Endothelial cell of umbilical vein (primary cell): ENCODE measurements at regions not wholly inside any gene's neighbourhood (a gene's known extent, or its start where the extent isn't known, plus 50 kb on each side); places are given as distances from the start of the nearest gene placed in this dataset.

ENCODE experiments used
- BruUV-seq: library from RNA; stranded (reverse); fragments of 400-500 nt; replicated peaks from 2 replicates; lab custom pipeline; 2021; lab: Mats Ljungman, UMichigan
- CTCF ChIA-PET: fragments of 300-600, 350-600 bp; sonication (Branson Sonifier 250); formaldehyde crosslinking; loops from one replicate; lab custom pipeline; 2021; ENCODE audit warnings: antibody characterized with exemption, inconsistent platforms; lab: Charles Lee
- POLR2A ChIA-PET: fragments of 300-600, 350-600 bp; sonication (Branson Sonifier 250); formaldehyde crosslinking; loops from one replicate; lab custom pipeline; 2021; ENCODE audit warnings: antibody characterized with exemption, inconsistent platforms; lab: Charles Lee
- DNase-seq: peaks from one replicate; pipeline ENCODE4 v3.0.0-alpha.2; 2011; ENCODE audit warnings: low read depth, low spot score
- FAIRE-seq: peaks from 2 replicates; lab custom pipeline; 2011; peaks lifted over from hg19 to GRCh38; lab: Jason Lieb, UNC
- H2AFZ ChIP-seq: 2 replicates; pipeline ENCODE4 v1.6.0; 2012; ENCODE audit warnings: low read depth, low read length, control low read depth, inconsistent platforms
- H3K27ac ChIP-seq: 2 replicates; pipeline ENCODE4 v1.5.1; 2011; ENCODE audit warnings: low read depth, mild to moderate bottlenecking, control low read depth, low read length, moderate library complexity; ENCODE audit not compliant: insufficient read depth
- H3K27me3 ChIP-seq, 2 experiments: 2 replicates each; pipeline versions ENCODE4 v1.6.0 to v1.6.1; 2011; ENCODE audit warnings: low read length in 2 of 2, mixed read lengths in 1 of 2; ENCODE audit not compliant: control insufficient read depth in 2 of 2, insufficient read depth in 2 of 2
- H3K36me3 ChIP-seq, 2 experiments: 2 replicates in 1 of 2; 3 replicates in 1 of 2; pipeline ENCODE4 v1.5.1; 2011; ENCODE audit warnings: low read length in 2 of 2, mild to moderate bottlenecking in 1 of 2, moderate library complexity in 1 of 2; ENCODE audit not compliant: control insufficient read depth in 2 of 2, insufficient read depth in 2 of 2; ENCODE audit errors: extremely low read depth in 1 of 2
- H3K4me1 ChIP-seq: 3 replicates; pipeline ENCODE4 v1.5.1; 2011; ENCODE audit warnings: mild to moderate bottlenecking, low read length; ENCODE audit not compliant: control insufficient read depth, insufficient read depth; ENCODE audit errors: extremely low read depth
- H3K4me2 ChIP-seq: 2 replicates; pipeline ENCODE4 v1.6.1; 2011; ENCODE audit warnings: low read length, control low read depth, mixed read lengths; ENCODE audit not compliant: insufficient read depth
- H3K4me3 ChIP-seq, 3 experiments: fragments of 200-600 bp in 1 of 3; sonication (generic), shearing (Covaris generic) in 1 of 3; replicated peaks in 1 of 3; 2 replicates each; pipeline ENCODE4 v1.5.1; 2011 to 2016; ENCODE audit warnings: control low read depth in 3 of 3, low read length in 3 of 3, mild to moderate bottlenecking in 2 of 3, inconsistent platforms in 1 of 3, low read depth in 1 of 3, moderate library complexity in 1 of 3; ENCODE audit not compliant: insufficient read depth in 1 of 3
- H3K79me2 ChIP-seq: 2 replicates; pipeline ENCODE4 v1.6.0; 2012; ENCODE audit warnings: low read length, inconsistent platforms; ENCODE audit not compliant: control insufficient read depth, insufficient read depth
- H3K9ac ChIP-seq: replicated peaks from 2 replicates; pipeline ENCODE3; 2011; ENCODE audit warnings: low read length, control low read depth; ENCODE audit not compliant: insufficient read depth; ENCODE audit errors: extremely low read depth
- H3K9me1 ChIP-seq: replicated peaks from 3 replicates; pipeline ENCODE4 v1.6.0; 2011; ENCODE audit warnings: mild to moderate bottlenecking, low read length; ENCODE audit not compliant: control insufficient read depth, insufficient read depth; ENCODE audit errors: extremely low read depth
- H3K9me3 ChIP-seq: replicated peaks from 2 replicates; pipeline ENCODE4 v1.5.1; 2012; ENCODE audit warnings: low read length, inconsistent platforms; ENCODE audit not compliant: control insufficient read depth, insufficient read depth
- H4K20me1 ChIP-seq: replicated peaks from 2 replicates; pipeline ENCODE3; 2011; ENCODE audit warnings: mild to moderate bottlenecking, low read length; ENCODE audit not compliant: control insufficient read depth, insufficient read depth; ENCODE audit errors: extremely low read depth
- CTCF ChIP-seq, 2 donors: IDR thresholded peaks; 1 replicate in 1 of 2; 2 replicates in 1 of 2; pipeline ENCODE4 v1.5.1; 2011; ENCODE audit warnings: low read length in 2 of 2, mild to moderate bottlenecking in 2 of 2, moderate library complexity in 2 of 2, control low read depth in 1 of 2, inconsistent platforms in 1 of 2, low read depth in 1 of 2; ENCODE audit not compliant: insufficient read depth in 1 of 2; ENCODE audit errors: extremely low read depth in 1 of 2
- EZH2 ChIP-seq: IDR thresholded peaks from 2 replicates; pipeline ENCODE4 v1.6.1; 2012; ENCODE audit warnings: borderline replicate concordance, low read depth, mild to moderate bottlenecking, moderate library complexity, low read length, inconsistent platforms; ENCODE audit not compliant: severe bottlenecking
- FOS ChIP-seq: IDR thresholded peaks from 2 replicates; pipeline ENCODE4 v1.6.1; 2011; ENCODE audit warnings: mild to moderate bottlenecking, low read length, moderate library complexity, borderline replicate concordance; ENCODE audit not compliant: insufficient read depth
- GATA2 ChIP-seq: IDR thresholded peaks from 2 replicates; pipeline ENCODE4 v1.7.0; 2011; ENCODE audit warnings: low read depth, mild to moderate bottlenecking, moderate library complexity, mixed read lengths, low read length; ENCODE audit not compliant: insufficient read length, insufficient read depth
- JUN ChIP-seq: IDR thresholded peaks from 2 replicates; pipeline ENCODE4 v1.6.1; 2011; ENCODE audit warnings: borderline replicate concordance, low read depth; ENCODE audit not compliant: insufficient read length, insufficient read depth
- MAX ChIP-seq: IDR thresholded peaks from 2 replicates; pipeline ENCODE4 v1.6.1; 2011; ENCODE audit not compliant: insufficient read depth, insufficient read length
- MYC ChIP-seq: IDR thresholded peaks from one replicate; pipeline ENCODE4 v1.6.1; 2011; ENCODE audit warnings: mild to moderate bottlenecking, low read depth, low read length
- POLR2A ChIP-seq: IDR thresholded peaks from 2 replicates; pipeline ENCODE4 v1.6.1; 2012; ENCODE audit warnings: low read depth, mild to moderate bottlenecking, control low read depth, low read length
- POLR2AphosphoS5 ChIP-seq: IDR thresholded peaks from 2 replicates; pipeline ENCODE4 v1.6.1; 2012; ENCODE audit warnings: low read depth, mild to moderate bottlenecking, control low read depth, low read length, moderate library complexity; ENCODE audit not compliant: insufficient read depth
- dilution Hi-C: fragments of 300-500 bp; cut with MboI; formaldehyde crosslinking; loops from one replicate; pipeline ENCODE4 v1.15.0; 2019; ENCODE audit warnings: low sequenced_read_pairs; ENCODE audit not compliant: extremely low pct_ligation_motif_present
- intact Hi-C: fragments of 100-400 bp; cut with micrococcal nuclease; formaldehyde crosslinking; loops from one replicate; pipeline ENCODE4 v1.10.0; 2022

- intact Hi-C loops (no loop called here), dilution Hi-C loops (no loop called here)
- no peak overlapping the region for H3K4me2 ChIP-seq
- no peaks in the 10 kb centered on the region for H4K20me1 ChIP-seq
- BruUV-seq, result no TSS peak
- H3K27ac ChIP-seq, result no peak overlapping the region
- DNase-seq, result no peak
- H3K9ac ChIP-seq, result no peak overlapping the region
- peaks cover 2 to 3% of the 10 kb centered on the region in 2 experiments for H3K27me3 ChIP-seq
- H3K4me3 ChIP-seq, result no peak overlapping the region
- H3K36me3 ChIP-seq, result no peaks in the 10 kb centered on the region
- FAIRE-seq, result no peak
- H3K9me1 ChIP-seq, result no peaks in the 10 kb centered on the region
- no peaks in the 10 kb centered on the region for H3K9me3 ChIP-seq
- no peaks in the 10 kb centered on the region for H3K79me2 ChIP-seq
- ChIA-PET CTCF (no interaction called here), POLR2A (no interaction called here)
- no peak overlapping the region for H2AFZ ChIP-seq
- H3K4me1 ChIP-seq, result no peaks in the 10 kb centered on the region
- no peak for TF ChIP-seq GATA2
- no peak for TF ChIP-seq JUN
- TF ChIP-seq MYC, result no peak
- TF ChIP-seq CTCF (IDR thresholded peaks at IDR 0.05; ENCODE audit: extremely low read depth in 1 of 2, insufficient read depth in 1 of 2, low read depth in 1 of 2, low read length in 2 of 2), result no peak
- TF ChIP-seq EZH2, result no peak
- TF ChIP-seq POLR2AphosphoS5, result no peak
- no peak for TF ChIP-seq MAX
- no peak for TF ChIP-seq FOS
- TF ChIP-seq POLR2A, result no peak
These were observed 386.6 kb downstream of the BUD13 start for GRCh38 chr11:116386118-116386699.
